NCI-H146 treated with DMSO at 0.1 percent for 48 hours (cell line): ENCODE measurements at regions not wholly inside any gene's neighbourhood (a gene's known extent, or its start where the extent isn't known, plus 50 kb on each side); places are given as distances from the start of the nearest gene placed in this dataset.
A peak's percentile ranks its signal among the peaks of the same experiment; 100 is the strongest.

Experiments used
- DNase-seq: peaks from one replicate; lab custom pipeline; 2025; ENCODE audit not compliant: unreplicated experiment; lab: John Stamatoyannopoulos, UW

GRCh38 chr4:14856062-14856933 is 146.0 kb upstream of the CPEB2 start:
- no peak for DNase-seq

DNA sequence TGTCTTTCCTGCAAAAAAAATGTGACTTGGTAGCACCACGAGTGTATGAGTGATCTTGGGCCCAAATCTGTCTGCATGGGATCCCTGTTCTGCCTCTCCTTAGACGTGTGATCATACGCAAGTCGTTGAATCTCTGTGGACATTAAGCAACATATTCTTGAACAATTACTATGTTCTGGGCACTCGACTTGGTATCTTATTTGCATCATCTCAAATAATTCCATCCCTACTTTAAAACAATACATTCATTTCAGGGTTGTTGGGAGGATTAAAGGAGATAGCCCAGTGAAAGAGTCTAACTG is 145.4 kb upstream of the CPEB2 start:
- no peak for DNase-seq

- DNase-seq = no peak
Observed at GRCh38 chr4:14857475-14857874, 144.8 kb upstream of the CPEB2 start.

DNA sequence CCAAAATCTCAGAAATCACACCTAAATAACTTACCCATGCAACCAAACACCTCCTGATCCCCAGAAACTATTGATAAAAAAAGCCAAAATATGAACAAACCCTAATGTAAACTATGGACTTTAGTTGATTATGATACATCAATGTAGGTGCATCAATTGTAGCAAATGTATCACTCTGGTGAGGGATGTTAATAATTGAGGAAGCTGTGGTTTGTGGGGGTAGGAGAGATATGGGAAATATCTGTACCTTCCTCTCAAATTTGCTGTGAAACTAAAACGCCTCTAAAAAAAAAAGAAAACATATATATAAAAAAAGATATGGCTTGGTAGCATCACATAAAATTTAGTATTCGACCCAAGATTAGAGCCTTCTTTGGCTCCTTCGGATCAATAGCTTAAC is 144.3 kb upstream of the CPEB2 start:
- DNase-seq = no peak

DNA sequence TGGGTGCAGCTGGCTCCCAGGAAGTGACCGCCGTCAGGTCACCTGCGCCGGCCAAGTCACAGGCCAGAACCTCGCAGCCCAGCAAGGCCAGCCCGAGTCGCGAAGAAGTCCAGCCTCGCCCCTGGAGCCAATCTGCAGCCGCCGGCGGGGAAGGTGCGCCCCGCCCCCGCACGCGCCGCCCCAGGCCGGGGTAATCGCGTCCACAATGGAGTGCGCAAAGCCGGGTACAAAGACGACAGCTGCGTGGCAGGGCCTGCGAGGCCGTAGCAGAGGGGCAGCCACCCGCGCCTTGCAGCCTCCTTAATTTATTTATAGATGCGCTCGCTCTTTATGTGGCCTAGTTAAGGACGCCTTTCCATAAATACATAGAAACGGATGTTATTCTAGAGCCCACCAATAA is 139.4 kb upstream of the CPEB2 start:
- DNase-seq = peak; percentile 19

DNA sequence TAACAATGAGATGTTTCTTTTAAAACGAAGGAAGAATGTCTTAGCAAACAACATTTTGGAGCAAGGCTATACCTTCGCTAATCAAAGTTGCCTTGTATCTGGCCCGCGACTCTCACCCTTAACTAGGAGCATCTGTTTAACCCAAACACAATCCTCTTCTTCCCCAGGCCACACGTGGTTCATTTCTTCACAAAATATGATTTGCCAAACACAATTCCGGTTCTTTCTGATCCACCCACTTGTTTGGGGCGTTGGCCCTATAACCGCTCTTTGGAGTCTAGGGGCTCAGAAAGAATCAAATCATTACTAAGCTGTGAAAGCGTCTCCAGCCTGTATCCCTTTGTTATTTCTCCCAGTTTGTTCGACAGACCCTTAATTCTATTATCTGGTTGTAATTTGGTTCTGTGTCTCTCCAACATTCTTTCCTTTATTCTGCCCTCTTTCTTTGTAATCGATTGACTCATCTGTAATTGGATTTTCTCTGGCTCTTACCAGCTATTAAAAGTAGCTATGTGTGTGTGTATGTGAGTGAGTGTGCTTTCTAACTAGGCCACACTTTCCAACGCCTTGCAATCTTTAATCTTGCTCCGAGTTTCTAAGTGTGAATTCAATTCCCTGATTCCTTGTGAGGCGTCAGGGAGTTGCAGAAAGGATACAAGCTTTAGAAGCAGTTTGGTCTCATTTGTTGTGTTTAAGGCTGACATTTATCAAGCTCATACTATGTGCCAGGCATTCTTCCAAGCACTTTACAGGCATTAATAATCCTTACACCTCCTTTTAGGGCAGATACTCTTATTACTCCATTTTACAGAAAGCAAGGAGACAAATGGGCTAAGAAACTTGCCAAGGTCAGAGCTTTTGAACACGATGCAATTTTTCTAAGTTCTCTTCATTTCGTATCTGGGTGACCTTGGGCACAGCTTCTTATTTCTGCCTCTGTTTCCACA is 138.6 kb upstream of the CPEB2 start:
- no peak for DNase-seq

GRCh38 chr4:14864365-14865030 is 137.8 kb upstream of the CPEB2 start:
- DNase-seq = no peak

- DNase-seq = no peak
Observed at GRCh38 chr4:14865031-14865366, 137.3 kb upstream of the CPEB2 start.

- DNase-seq = no peak
Observed at GRCh38 chr4:14865804-14866203, 136.5 kb upstream of the CPEB2 start.

DNA sequence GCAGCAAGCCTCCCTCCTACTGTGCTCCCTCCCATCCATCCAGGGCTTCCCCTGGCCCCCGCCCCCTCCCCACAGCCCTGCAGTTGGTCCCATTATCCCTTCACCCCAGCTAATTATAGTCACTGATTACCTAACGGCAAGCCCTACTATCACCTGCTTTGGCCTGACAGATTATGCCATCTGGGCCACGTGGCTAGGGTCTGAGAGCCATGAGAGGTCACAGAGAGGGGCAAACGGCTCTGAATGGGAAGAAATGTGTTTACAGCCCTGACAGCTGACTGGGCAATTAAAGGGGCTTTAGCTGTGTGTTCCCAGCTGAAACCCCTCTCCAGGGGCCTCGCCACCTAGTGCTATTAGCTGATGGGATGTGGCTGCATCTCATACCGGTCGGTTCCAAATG is 134.4 kb upstream of the CPEB2 start:
- DNase-seq = peak; percentile 93

DNA sequence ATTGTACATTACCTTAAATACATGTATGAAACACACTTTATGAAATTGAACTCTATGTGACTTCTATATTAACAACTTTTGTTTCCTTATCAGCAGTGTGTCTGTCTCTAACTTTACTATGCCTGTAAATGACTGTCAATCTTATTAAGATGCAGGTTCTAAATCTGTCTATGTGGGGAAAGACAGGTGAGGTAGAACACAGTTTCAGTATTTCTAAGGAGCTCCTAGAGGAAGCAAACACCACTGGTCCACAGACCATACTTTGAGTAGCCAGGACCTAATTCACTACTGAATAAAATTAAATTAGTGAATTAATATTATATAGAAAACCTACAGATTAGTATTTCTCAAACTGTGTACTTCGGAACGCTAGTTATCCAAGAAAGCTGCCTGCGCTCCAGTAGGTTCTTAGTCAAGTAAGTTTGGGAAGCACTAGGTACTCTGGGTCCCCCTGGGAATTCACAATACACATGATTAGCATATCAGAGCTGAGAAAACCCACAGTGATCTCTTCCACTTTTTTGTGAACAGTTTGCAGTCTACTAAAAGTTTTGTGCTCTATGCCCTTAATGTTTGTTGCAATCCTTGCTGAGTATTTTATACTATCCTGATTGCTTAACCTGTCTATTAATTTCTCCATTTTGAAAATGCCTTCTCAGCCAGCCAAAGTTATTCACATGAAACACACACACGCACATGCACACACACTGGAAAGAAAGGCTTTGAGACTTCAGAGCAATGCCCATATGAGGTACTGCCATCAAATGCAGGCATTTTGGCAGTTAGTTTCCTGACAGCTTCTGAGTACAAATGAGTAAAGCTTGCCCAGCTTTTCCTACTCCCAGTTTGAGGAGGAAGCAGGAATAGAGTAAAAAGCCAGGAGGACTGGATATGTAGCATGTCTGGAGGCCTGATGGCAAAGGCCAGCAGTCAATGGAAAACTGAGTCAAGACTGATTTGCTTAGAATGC is 133.6 kb upstream of the CPEB2 start:
- no peak for DNase-seq

GRCh38 chr4:14871676-14872430 is 130.4 kb upstream of the CPEB2 start:
- DNase-seq = peak; percentile 76

DNA sequence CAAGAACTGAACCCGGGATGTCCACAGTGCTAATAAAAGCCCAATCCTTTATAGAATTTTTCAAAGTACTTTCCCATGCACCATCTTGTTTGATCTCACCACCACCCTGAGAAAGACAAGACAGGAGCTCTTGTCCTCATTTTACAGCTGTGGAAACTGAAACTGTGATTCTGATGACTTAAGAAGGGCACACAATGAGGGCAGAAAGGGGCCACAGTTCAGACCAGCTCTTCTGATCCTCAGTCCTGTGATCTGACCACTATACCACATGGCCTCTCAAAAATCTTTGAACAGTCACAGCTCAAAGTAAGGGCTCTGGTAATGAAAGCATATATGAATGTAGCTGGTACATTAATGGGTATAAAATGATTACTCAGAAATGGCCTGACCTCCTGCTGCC is 127.3 kb upstream of the CPEB2 start:
- no peak for DNase-seq

DNA sequence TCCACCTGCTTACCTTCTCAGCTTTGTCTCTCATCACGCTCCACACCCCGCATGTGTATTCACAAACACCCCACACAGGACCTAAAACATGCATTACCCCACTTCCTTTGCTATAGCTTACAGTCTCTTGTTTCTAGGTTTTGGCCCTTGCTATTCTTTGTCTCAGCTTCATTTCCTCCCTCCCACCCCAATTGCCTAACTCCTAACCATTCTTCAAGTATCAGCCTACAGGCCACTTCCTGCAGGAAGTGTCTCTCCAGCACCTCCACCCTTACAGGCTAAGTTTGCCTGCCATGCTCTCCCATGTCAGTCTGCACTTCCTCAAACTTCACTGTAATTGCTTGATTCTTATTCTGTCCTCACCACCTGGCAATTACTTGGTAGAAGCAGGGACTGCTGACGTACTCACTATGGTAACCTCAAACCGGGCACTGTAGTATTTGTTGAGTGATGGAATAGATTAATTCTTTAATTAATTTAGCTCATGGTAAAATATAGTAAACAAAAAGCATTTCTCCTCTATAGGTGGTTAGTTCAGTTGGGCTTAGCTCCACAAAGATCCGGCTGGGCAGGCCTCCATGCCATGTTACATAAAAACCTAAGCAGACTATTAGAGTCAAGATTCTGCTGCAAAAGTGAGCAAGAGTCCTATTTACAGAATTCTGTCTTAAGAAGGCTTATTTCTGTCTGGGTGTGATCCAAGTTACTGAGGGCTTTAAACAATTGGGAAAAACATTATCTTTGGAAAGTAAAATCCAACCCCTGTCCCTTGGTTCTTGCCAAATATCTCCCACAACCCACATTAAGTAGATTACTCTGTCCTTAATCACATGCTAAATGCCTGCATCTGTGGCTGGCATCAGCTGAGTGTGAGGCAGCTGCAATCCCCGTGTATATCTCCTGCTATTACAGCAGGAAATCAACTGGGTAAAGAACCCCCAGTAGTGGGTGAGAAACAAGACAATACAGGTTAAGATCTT is 124.7 kb upstream of the CPEB2 start:
- DNase-seq = no peak

DNA sequence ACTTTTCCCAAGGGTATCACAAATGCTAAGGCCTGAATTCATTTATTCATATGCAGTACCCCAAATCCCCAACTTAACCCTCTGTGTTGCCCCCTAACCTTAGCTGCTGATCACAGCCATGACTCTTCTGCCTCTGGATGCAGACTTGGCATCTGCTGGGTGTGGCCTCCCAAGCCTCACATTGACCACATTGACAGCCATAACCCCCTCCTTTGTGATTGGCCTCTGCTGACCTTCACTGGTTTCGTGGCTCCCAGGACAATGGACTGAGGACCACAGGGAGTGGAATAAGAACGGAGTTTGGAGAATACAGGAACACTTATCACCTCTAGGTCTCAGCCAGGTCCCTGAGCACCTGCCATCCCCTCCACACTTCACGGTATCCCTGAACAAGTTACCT is 123.6 kb upstream of the CPEB2 start:
- DNase-seq = no peak

- peak; percentile 93 for DNase-seq
Observed at GRCh38 chr4:14879683-14880082, 122.6 kb upstream of the CPEB2 start.

DNA sequence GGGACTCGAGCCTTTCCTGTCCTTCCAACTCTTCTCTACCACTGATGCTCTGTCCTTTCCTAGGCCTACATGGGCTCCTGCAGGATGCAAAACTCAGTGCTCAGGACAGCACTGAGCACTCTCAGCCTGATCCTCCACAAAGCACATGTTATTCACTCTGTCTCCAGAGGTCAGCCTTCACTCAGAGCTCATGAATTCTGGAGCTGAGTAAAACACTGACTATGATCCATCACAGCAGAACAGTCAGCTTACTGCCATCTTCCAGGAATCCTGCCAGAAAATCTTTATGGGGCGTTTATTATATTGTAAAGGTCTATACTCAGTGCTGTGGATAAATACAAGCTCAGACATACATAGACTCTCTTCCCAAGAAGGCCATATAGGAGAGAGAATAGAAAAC is 121.5 kb upstream of the CPEB2 start:
- no peak for DNase-seq

DNA sequence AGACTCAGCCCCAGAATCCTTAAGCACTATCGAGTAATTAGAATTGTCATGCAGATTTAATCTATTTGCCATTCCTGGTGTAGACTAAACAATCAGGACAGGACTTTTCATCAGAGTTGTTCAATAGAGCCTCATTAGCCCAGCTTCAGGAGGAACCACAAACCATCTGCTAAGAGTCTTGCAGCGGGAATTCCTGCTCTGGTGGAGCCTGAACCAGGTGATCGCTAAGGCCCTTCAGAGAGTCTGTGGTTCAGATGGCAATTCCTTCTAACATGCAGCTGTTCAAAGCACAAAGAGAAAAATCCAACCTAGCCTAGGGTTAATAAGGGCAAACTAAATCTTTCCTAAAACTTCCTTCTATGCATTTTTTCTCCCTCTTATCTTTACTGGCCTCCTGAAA is 119.1 kb upstream of the CPEB2 start:
- no peak for DNase-seq

DNA sequence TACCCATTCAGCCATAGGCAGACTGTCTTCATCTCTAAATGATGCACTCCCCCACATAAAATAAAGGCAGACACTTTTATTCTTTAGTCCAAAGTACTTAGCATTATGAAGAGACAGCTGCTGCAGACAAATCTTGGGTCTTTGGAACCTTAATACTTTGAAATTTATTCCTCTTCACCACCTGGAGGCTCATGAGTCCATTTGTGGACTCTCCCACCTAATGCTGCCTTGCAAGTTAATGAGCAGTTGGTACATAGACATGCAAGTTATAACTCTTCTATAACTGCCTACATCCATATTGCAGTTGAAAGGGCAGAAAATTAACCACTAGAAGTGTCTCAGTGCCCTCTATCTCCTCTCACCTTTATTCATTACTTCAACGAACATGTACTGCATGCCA is 118.6 kb upstream of the CPEB2 start:
- DNase-seq = no peak
